HepG2 (cell line): ENCODE measurements at regions not wholly inside any gene's neighbourhood (a gene's known extent, or its start where the extent isn't known, plus 50 kb on each side); places are given as distances from the start of the nearest gene placed in this dataset.
A peak's percentile ranks its signal among the peaks of the same experiment; 100 is the strongest.

Experiments
- ATAC-seq: fragments of 200-7000 bp; cut with Tn5 transposase; 3 replicates; pipeline ENCODE4 v1.9.1; 2020; ENCODE audit warnings: mild to moderate bottlenecking, moderate library complexity
- BruUV-seq: library from RNA; stranded (reverse); fragments of 400-500 nt; replicated peaks from 2 replicates; lab custom pipeline; 2021; lab: Mats Ljungman, UMichigan
- CTCF ChIA-PET: fragments of 300-600 bp; formaldehyde crosslinking; extraction: SDS; loops from one replicate; lab custom pipeline; 2021; ENCODE audit warnings: low total read pairs, inconsistent platforms, low intra/inter-chr PET ratio; lab: Yijun Ruan, JAX
- POLR2A ChIA-PET: fragments of 350-600 bp; sonication (Branson Sonifier 250); formaldehyde crosslinking; loops from one replicate; lab custom pipeline; 2020; ENCODE audit warnings: antibody characterized with exemption, inconsistent platforms; lab: Yijun Ruan, JAX
- DNase-seq: peaks from one replicate; pipeline ENCODE4 v3.0.0-alpha.2; 2015; ENCODE audit warnings: low spot score
- FAIRE-seq: peaks from 3 replicates; lab custom pipeline; 2011; peaks lifted over from hg19 to GRCh38; lab: Jason Lieb, UNC
- H2AFZ ChIP-seq: one replicate; pipeline ENCODE4 v1.6.1; 2011; ENCODE audit warnings: low read length, inconsistent platforms
- H3K27ac ChIP-seq: fragments of 300-600 bp; 3 replicates; pipeline ENCODE4 v1.8.0; 2011; ENCODE audit warnings: mixed run types, mild to moderate bottlenecking, mixed read lengths, low read length, inconsistent platforms; ENCODE audit not compliant: insufficient read depth; ENCODE audit errors: extremely low read length
- H3K27me3 ChIP-seq, 2 experiments: fragments of 200-600 bp in 1 of 2; 2 replicates in 1 of 2; 3 replicates in 1 of 2; pipeline versions ENCODE4 v1.6.0 to v1.8.0; 2011; ENCODE audit warnings: low read length in 2 of 2, mild to moderate bottlenecking in 2 of 2, moderate library complexity in 2 of 2, inconsistent platforms in 1 of 2; ENCODE audit not compliant: insufficient read depth in 2 of 2, control insufficient read depth in 1 of 2
- H3K36me3 ChIP-seq, 2 experiments: fragments of 200-600 bp in 1 of 2; replicated peaks in 1 of 2; 2 replicates in 1 of 2; 3 replicates in 1 of 2; pipeline versions ENCODE4 v1.5.1 to v1.8.0; 2011; ENCODE audit warnings: low read length in 2 of 2, inconsistent platforms in 1 of 2; ENCODE audit not compliant: insufficient read depth in 2 of 2, control insufficient read depth in 1 of 2
- H3K4me1 ChIP-seq: 2 replicates; pipeline ENCODE4 v1.5.1; 2012; ENCODE audit warnings: low read length, inconsistent platforms; ENCODE audit not compliant: insufficient read depth
- H3K4me2 ChIP-seq: 2 replicates; pipeline ENCODE4 v1.6.0; 2011; ENCODE audit warnings: low read depth, low read length, inconsistent platforms
- H3K4me3 ChIP-seq, 3 experiments: fragments of 200-600 bp in 1 of 3; sonication (generic), shearing (Covaris generic) in 1 of 3; replicated peaks in 1 of 3; 2 replicates each; pipeline ENCODE4 v1.5.1; 2011 to 2016; ENCODE audit warnings: low read length in 3 of 3, inconsistent platforms in 2 of 3, low read depth in 2 of 3, mild to moderate bottlenecking in 2 of 3, control low read depth in 1 of 3, mixed read lengths in 1 of 3; ENCODE audit not compliant: insufficient read depth in 1 of 3
- H3K79me2 ChIP-seq: one replicate; pipeline ENCODE4 v1.6.1; 2011; ENCODE audit warnings: low read length, inconsistent platforms; ENCODE audit not compliant: insufficient read depth
- H3K9ac ChIP-seq: 2 replicates; pipeline ENCODE4 v1.6.0; 2011; ENCODE audit warnings: mild to moderate bottlenecking, low read depth, low read length, inconsistent platforms; ENCODE audit not compliant: insufficient read depth
- H3K9me3 ChIP-seq: 2 replicates; pipeline ENCODE4 v1.5.1; 2012; ENCODE audit warnings: mild to moderate bottlenecking, low read length
- H4K20me1 ChIP-seq: 2 replicates; pipeline ENCODE4 v1.6.0; 2011; ENCODE audit warnings: inconsistent platforms, mild to moderate bottlenecking, low read length, moderate library complexity; ENCODE audit not compliant: insufficient read depth
- BORCS8-MEF2B ChIP-seq: sonication (generic); formaldehyde crosslinking; IDR thresholded peaks from 2 replicates; pipeline ENCODE4 v1.8.0; 2022; ENCODE audit warnings: mild to moderate bottlenecking, missing genetic modification reagents
- KMT2A ChIP-seq: sonication (generic); formaldehyde crosslinking; IDR thresholded peaks from 2 replicates; pipeline ENCODE4 v1.4.0; 2020; ENCODE audit warnings: missing genetic modification reagents
- NRL ChIP-seq: sonication (generic); formaldehyde crosslinking; IDR thresholded peaks from 2 replicates; pipeline ENCODE4 v1.5.0; 2020; ENCODE audit warnings: missing genetic modification reagents, mild to moderate bottlenecking, moderate library complexity, borderline replicate concordance
- SAFB2 ChIP-seq: sonication (generic); formaldehyde crosslinking; IDR thresholded peaks from 2 replicates; pipeline ENCODE4 v1.5.1; 2020; ENCODE audit warnings: missing genetic modification reagents, low read depth, mild to moderate bottlenecking, borderline replicate concordance
- SMC3 ChIP-seq: IDR thresholded peaks from 2 replicates; pipeline ENCODE4 v1.6.1; 2011; ENCODE audit warnings: low read length, improper control_type of control experiment
- STAG1 ChIP-seq: sonication (generic); formaldehyde crosslinking; IDR thresholded peaks from 2 replicates; pipeline ENCODE4 v1.4.0; 2020; ENCODE audit warnings: missing genetic modification reagents
- ZBTB1 ChIP-seq: sonication (generic); formaldehyde crosslinking; IDR thresholded peaks from 2 replicates; pipeline ENCODE4 v1.4.0; 2020; ENCODE audit warnings: missing genetic modification reagents, borderline replicate concordance
- ZNF263 ChIP-seq: sonication (generic); formaldehyde crosslinking; IDR thresholded peaks from 2 replicates; pipeline ENCODE4 v1.4.0; 2020; ENCODE audit warnings: missing genetic modification reagents
- ZNF431 ChIP-seq: sonication (generic); formaldehyde crosslinking; IDR thresholded peaks from 2 replicates; pipeline ENCODE4 v1.9.0; 2022; ENCODE audit warnings: missing genetic modification reagents, low read depth, mild to moderate bottlenecking, borderline replicate concordance
- ZNF709 ChIP-seq: sonication (generic); formaldehyde crosslinking; IDR thresholded peaks from 2 replicates; pipeline ENCODE4 v1.5.0; 2020; ENCODE audit warnings: mild to moderate bottlenecking, missing genetic modification reagents
- WGBS: methylation state at CpG from one replicate; pipeline ENCODE4 v1.1.6; 2017; ENCODE audit warnings: low lambda C conversion rate; 5-methylcytosine and 5-hydroxymethylcytosine counted together
- in situ Hi-C: cut with HindIII; loops from 2 replicates; pipeline ENCODE4 v1.10.0; 2017; ENCODE audit warnings: low pct_unique_long_range_greater_than_20kb; ENCODE audit not compliant: extremely low pct_ligation_motif_present
- intact Hi-C: fragments of 100-400 bp; cut with micrococcal nuclease; formaldehyde crosslinking; loops from one replicate; pipeline ENCODE4 v1.10.0; 2022; ENCODE audit not compliant: unreplicated experiment
- TF ChIP-seq, protein P1 (sequence below): sonication (generic); formaldehyde crosslinking; IDR thresholded peaks from 2 replicates; pipeline ENCODE4 v1.5.0; 2020; ENCODE audit warnings: mild to moderate bottlenecking, missing genetic modification reagents, moderate library complexity
- TF ChIP-seq, protein P2 (sequence below): sonication (generic); formaldehyde crosslinking; conservative IDR thresholded peaks from 2 replicates; pipeline ENCODE4 v1.4.0; 2020; ENCODE audit warnings: missing genetic modification reagents
- TF ChIP-seq, protein P3 (sequence below): sonication (generic); formaldehyde crosslinking; IDR thresholded peaks from 2 replicates; pipeline ENCODE4 v1.5.0; 2020; ENCODE audit warnings: missing genetic modification reagents

DNA sequence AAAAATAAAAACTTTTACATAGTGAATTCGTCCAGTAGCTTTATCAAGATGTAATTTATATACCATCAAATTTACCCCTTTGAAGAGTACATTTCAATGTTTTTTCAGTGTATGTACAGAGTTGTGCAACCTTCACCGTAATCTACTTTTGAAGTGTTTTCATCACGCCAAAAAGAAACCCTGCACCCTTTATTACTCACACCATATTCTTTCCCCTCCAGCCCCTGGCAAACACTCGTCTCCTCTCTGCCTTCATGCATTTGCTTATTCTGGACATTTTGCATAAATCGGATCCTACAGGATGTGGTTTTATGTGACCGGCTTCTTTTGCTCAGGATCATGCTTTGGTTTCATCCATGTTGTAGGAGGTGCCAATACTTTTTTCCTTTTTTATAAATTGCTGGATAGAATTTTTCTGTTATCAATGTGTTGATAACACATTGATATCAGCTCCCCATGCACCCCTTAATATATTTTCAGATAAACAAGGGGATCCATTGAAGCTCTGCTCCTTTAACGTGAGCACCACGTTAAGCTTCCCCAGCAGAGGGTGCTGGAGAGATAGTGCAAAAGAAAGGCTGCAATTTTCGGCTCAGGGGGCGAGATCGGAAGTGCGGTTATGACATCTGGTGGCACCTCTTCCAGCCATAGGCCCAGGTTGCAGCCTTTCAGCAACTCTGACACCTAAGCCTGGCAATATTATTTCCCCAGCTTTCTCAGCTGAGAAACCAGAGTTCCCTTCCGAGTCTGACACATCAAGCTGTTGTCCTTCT is 100.1 kb upstream of the VCX3B start:
- H3K79me2 ChIP-seq: no peaks in the 10 kb centered on the region
- H3K4me3 ChIP-seq: no peak overlapping the region
- CTCF ChIA-PET: no interaction called here
- no peaks in the 10 kb centered on the region for H3K9me3 ChIP-seq
- WGBS: 30% methylated on average over 7 of the region's 13 CpGs
- H3K4me1 ChIP-seq: no peaks in the 10 kb centered on the region
- H4K20me1 ChIP-seq: no peaks in the 10 kb centered on the region
- no peaks in the 10 kb centered on the region for H3K36me3 ChIP-seq
- no peak overlapping the region for H3K9ac ChIP-seq
- TF ChIP-seq STAG1 (CRISPR knock-in tag): peak; percentile 49
- no peak for TF ChIP-seq SAFB2 (CRISPR knock-in tag)
- TF ChIP-seq ZBTB1 (CRISPR knock-in tag): no peak
- TF ChIP-seq SMC3: peak; percentile 13; the same call in 1 of the 2 replicates
- TF ChIP-seq, protein P1, sequence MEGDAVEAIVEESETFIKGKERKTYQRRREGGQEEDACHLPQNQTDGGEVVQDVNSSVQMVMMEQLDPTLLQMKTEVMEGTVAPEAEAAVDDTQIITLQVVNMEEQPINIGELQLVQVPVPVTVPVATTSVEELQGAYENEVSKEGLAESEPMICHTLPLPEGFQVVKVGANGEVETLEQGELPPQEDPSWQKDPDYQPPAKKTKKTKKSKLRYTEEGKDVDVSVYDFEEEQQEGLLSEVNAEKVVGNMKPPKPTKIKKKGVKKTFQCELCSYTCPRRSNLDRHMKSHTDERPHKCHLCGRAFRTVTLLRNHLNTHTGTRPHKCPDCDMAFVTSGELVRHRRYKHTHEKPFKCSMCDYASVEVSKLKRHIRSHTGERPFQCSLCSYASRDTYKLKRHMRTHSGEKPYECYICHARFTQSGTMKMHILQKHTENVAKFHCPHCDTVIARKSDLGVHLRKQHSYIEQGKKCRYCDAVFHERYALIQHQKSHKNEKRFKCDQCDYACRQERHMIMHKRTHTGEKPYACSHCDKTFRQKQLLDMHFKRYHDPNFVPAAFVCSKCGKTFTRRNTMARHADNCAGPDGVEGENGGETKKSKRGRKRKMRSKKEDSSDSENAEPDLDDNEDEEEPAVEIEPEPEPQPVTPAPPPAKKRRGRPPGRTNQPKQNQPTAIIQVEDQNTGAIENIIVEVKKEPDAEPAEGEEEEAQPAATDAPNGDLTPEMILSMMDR (CRISPR knock-in tag): peak; percentile 56
- no peak for TF ChIP-seq ZNF709 (CRISPR knock-in tag)
- DNase-seq (peak; percentile 2), ATAC-seq (peak; percentile 65), FAIRE-seq (peak; percentile 68)
- in situ Hi-C loops (no loop called here), intact Hi-C loops (loop anchor here (2.0 kb wide), 1 partner anchor 374 kb away; no protein-coding TSS in a partner anchor)
- POLR2A ChIA-PET: no interaction called here
- H3K4me2 ChIP-seq: no peak overlapping the region
- no TSS peak for BruUV-seq
- no peak overlapping the region for H2AFZ ChIP-seq
- no peaks in the 10 kb centered on the region for H3K27me3 ChIP-seq
- no peak overlapping the region for H3K27ac ChIP-seq

DNA sequence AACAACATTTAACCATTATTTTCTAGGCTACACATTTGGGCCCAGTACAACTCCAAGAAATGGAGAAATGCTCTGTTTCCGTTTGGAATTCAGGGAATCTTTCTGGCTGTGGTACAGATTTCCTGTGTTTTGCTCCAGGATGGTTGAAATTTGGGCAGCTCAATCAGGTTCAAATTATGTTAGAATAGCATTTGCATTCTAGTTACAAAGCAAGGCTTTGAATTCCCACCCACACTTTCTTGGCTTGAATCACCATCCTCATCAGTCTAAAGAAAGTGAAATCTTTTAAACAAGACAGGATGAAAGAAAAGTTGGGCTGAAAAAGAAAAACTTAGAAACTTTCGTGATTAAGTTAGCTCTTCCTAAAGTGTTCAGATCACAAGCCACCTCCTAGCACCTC is 98.1 kb upstream of the VCX3B start:
- Histone ChIP-seq H3K4me2 (no peak overlapping the region), H4K20me1 (no peaks in the 10 kb centered on the region), H3K27me3 (no peaks in the 10 kb centered on the region), H3K4me3 (no peak overlapping the region), H3K9ac (no peak overlapping the region), H3K27ac (no peak overlapping the region), H3K79me2 (no peaks in the 10 kb centered on the region), H2AFZ (no peak overlapping the region), H3K36me3 (no peaks in the 10 kb centered on the region), H3K4me1 (no peaks in the 10 kb centered on the region), H3K9me3 (no peaks in the 10 kb centered on the region)
- 3% methylated on average over 2 of the region's 2 CpGs for WGBS
- DNase-seq: no peak
- POLR2A ChIA-PET: no interaction called here
- no TSS peak for BruUV-seq
- in situ Hi-C loops (no loop called here), intact Hi-C loops (no loop called here)
- CTCF ChIA-PET: no interaction called here
- no peak for FAIRE-seq
- no peak for ATAC-seq
- TF ChIP-seq, protein P2, sequence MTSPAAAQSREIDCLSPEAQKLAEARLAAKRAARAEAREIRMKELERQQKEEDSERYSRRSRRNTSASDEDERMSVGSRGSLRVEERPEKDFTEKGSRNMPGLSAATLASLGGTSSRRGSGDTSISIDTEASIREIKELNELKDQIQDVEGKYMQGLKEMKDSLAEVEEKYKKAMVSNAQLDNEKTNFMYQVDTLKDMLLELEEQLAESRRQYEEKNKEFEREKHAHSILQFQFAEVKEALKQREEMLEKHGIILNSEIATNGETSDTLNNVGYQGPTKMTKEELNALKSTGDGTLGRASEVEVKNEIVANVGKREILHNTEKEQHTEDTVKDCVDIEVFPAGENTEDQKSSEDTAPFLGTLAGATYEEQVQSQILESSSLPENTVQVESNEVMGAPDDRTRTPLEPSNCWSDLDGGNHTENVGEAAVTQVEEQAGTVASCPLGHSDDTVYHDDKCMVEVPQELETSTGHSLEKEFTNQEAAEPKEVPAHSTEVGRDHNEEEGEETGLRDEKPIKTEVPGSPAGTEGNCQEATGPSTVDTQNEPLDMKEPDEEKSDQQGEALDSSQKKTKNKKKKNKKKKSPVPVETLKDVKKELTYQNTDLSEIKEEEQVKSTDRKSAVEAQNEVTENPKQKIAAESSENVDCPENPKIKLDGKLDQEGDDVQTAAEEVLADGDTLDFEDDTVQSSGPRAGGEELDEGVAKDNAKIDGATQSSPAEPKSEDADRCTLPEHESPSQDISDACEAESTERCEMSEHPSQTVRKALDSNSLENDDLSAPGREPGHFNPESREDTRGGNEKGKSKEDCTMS (CRISPR knock-in tag): no peak
- TF ChIP-seq KMT2A (CRISPR knock-in tag): no peak
- no peak for TF ChIP-seq NRL (CRISPR knock-in tag)
- no peak for TF ChIP-seq BORCS8-MEF2B (CRISPR knock-in tag)
- no peak for TF ChIP-seq ZNF431 (CRISPR knock-in tag)
- no peak for TF ChIP-seq ZNF263 (CRISPR knock-in tag)
- TF ChIP-seq, protein P3, sequence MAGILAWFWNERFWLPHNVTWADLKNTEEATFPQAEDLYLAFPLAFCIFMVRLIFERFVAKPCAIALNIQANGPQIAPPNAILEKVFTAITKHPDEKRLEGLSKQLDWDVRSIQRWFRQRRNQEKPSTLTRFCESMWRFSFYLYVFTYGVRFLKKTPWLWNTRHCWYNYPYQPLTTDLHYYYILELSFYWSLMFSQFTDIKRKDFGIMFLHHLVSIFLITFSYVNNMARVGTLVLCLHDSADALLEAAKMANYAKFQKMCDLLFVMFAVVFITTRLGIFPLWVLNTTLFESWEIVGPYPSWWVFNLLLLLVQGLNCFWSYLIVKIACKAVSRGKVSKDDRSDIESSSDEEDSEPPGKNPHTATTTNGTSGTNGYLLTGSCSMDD (CRISPR knock-in tag): no peak
